HCT116 (cell line): ENCODE measurements at regions not wholly inside any gene's neighbourhood (a gene's known extent, or its start where the extent isn't known, plus 50 kb on each side); places are given as distances from the start of the nearest gene placed in this dataset.

Source experiments
- ATF3 ChIP-seq: IDR thresholded peaks from 2 replicates; pipeline ENCODE4 v1.6.1; 2012
- CBX3 ChIP-seq: IDR thresholded peaks from 2 replicates; pipeline ENCODE4 v1.6.1; 2012; ENCODE audit warnings: low read depth
- CEBPB ChIP-seq: IDR thresholded peaks from 2 replicates; pipeline ENCODE4 v1.6.1; 2012; ENCODE audit warnings: low read depth
- CTCF ChIP-seq, 3 experiments: fragments of 200-600 bp in 1 of 3; sonication (generic) in 1 of 3; IDR thresholded peaks in 2 of 3; conservative IDR thresholded peaks in 1 of 3; 2 replicates each; pipeline ENCODE4 v1.5.1; 2012 to 2017; ENCODE audit warnings: low read depth in 2 of 3, low read length in 2 of 3, antibody characterized with exemption in 1 of 3, borderline replicate concordance in 1 of 3, control low read depth in 1 of 3, mild to moderate bottlenecking in 1 of 3, mixed read lengths in 1 of 3, mixed run types in 1 of 3, moderate library complexity in 1 of 3; ENCODE audit not compliant: insufficient read depth in 1 of 3
- EZH2 ChIP-seq: fragments of 200-600 bp; sonication (generic); IDR thresholded peaks from 2 replicates; pipeline ENCODE4 v1.6.1; 2017; ENCODE audit warnings: antibody characterized with exemption, mixed run types
- EZH2phosphoT487 ChIP-seq: fragments of 200-600 bp; IDR thresholded peaks from 2 replicates; pipeline ENCODE4 v1.6.1; 2018; ENCODE audit warnings: antibody characterized with exemption, borderline replicate concordance
- MAX ChIP-seq: IDR thresholded peaks from 2 replicates; pipeline ENCODE4 v1.6.1; 2012
- POLR2A ChIP-seq: IDR thresholded peaks from 2 replicates; pipeline ENCODE4 v1.7.0; 2011; ENCODE audit warnings: borderline replicate concordance; ENCODE audit not compliant: insufficient read depth, insufficient read length; ENCODE audit errors: extremely low read depth
- POLR2AphosphoS5 ChIP-seq: IDR thresholded peaks from 2 replicates; pipeline ENCODE4 v1.6.1; 2011; ENCODE audit warnings: mild to moderate bottlenecking, low read depth, low read length, moderate library complexity
- SIN3A ChIP-seq: IDR thresholded peaks from 2 replicates; pipeline ENCODE4 v1.6.1; 2012; ENCODE audit warnings: low read depth
- YY1 ChIP-seq: IDR thresholded peaks from 2 replicates; pipeline ENCODE4 v1.6.1; 2011; ENCODE audit warnings: low read length, low read depth, moderate library complexity, mild to moderate bottlenecking; ENCODE audit not compliant: insufficient replicate concordance; ENCODE audit errors: extremely low read depth
- ZBTB33 ChIP-seq: IDR thresholded peaks from 2 replicates; pipeline ENCODE4 v1.6.1; 2011; ENCODE audit warnings: mild to moderate bottlenecking, low read length, moderate library complexity; ENCODE audit not compliant: insufficient replicate concordance; ENCODE audit errors: extremely low read depth
- TF ChIP-seq, protein P1 (sequence below): IDR thresholded peaks from 2 replicates; pipeline ENCODE4 v1.6.1; 2012; ENCODE audit warnings: low read depth

- TF ChIP-seq CTCF (IDR thresholded peaks at IDR 0.05 in 2 of 3, conservative IDR thresholded peaks at IDR 0.05 in 1 of 3; ENCODE audit: borderline replicate concordance in 1 of 3, insufficient read depth in 1 of 3, low read depth in 2 of 3, low read length in 2 of 3) (no peak), CEBPB (no peak), MAX (no peak), EZH2phosphoT487 (no peak), ZBTB33 (no peak), EZH2 (no peak), CBX3 (no peak), YY1 (no peak), POLR2A (no peak), ATF3 (no peak), SIN3A (no peak), POLR2AphosphoS5 (no peak)
- TF ChIP-seq, protein P1, sequence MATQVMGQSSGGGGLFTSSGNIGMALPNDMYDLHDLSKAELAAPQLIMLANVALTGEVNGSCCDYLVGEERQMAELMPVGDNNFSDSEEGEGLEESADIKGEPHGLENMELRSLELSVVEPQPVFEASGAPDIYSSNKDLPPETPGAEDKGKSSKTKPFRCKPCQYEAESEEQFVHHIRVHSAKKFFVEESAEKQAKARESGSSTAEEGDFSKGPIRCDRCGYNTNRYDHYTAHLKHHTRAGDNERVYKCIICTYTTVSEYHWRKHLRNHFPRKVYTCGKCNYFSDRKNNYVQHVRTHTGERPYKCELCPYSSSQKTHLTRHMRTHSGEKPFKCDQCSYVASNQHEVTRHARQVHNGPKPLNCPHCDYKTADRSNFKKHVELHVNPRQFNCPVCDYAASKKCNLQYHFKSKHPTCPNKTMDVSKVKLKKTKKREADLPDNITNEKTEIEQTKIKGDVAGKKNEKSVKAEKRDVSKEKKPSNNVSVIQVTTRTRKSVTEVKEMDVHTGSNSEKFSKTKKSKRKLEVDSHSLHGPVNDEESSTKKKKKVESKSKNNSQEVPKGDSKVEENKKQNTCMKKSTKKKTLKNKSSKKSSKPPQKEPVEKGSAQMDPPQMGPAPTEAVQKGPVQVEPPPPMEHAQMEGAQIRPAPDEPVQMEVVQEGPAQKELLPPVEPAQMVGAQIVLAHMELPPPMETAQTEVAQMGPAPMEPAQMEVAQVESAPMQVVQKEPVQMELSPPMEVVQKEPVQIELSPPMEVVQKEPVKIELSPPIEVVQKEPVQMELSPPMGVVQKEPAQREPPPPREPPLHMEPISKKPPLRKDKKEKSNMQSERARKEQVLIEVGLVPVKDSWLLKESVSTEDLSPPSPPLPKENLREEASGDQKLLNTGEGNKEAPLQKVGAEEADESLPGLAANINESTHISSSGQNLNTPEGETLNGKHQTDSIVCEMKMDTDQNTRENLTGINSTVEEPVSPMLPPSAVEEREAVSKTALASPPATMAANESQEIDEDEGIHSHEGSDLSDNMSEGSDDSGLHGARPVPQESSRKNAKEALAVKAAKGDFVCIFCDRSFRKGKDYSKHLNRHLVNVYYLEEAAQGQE: no peak
Observed at GRCh38 chr3:25214034-25214433, 214.0 kb upstream of the RARB start.
